ENCODE measurements at regions not wholly inside any gene's neighbourhood (a gene's known extent, or its start where the extent isn't known, plus 50 kb on each side); places are given as distances from the start of the nearest gene placed in this dataset.

DNA sequence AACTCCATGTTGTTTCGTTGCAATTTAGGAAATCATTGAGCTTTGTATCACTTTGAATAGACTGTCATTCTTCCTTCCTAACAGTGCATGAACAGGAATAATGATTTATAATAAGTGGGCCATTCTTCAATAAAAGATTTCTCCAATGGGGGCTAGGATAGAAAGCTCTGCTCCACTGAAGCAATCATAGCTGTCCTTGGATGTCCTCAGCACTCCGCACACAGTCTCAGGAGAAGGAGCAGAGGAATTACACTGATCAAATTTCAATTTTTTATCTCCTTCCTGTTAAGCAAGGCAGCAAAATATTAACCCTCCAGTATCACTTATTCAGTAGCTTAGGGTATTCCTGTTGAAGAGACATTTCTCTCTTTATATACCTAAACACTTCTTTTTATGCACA is 532.7 kb upstream of the ST8SIA4 start:
- ChIA-PET CTCF (ENCODE audit: low intra/inter-chr PET ratio) (no interaction called here), POLR2A (no interaction called here)
- H3K4me3 ChIP-seq, result no peak overlapping the region
- ATAC-seq (no peak), DNase-seq (ENCODE audit: extremely low read depth in 1 of 4, low spot score in 3 of 4) (no peak), FAIRE-seq (no peak)
- no peaks in the 10 kb centered on the region for H3K36me3 ChIP-seq (ENCODE audit: control insufficient read depth, insufficient read depth, low read length)
- BruUV-seq (replicated peaks), result no TSS peak
- no peaks in the 10 kb centered on the region for H4K20me1 ChIP-seq (replicated peaks; ENCODE audit: control insufficient read depth, insufficient read depth, low read length)
- TF ChIP-seq CBFB (CRISPR knock-in tag; IDR thresholded peaks at IDR 0.05) (no peak), ESRRA (IDR thresholded peaks at IDR 0.05; ENCODE audit: borderline replicate concordance, low read depth) (no peak)
- TF ChIP-seq, protein P1, sequence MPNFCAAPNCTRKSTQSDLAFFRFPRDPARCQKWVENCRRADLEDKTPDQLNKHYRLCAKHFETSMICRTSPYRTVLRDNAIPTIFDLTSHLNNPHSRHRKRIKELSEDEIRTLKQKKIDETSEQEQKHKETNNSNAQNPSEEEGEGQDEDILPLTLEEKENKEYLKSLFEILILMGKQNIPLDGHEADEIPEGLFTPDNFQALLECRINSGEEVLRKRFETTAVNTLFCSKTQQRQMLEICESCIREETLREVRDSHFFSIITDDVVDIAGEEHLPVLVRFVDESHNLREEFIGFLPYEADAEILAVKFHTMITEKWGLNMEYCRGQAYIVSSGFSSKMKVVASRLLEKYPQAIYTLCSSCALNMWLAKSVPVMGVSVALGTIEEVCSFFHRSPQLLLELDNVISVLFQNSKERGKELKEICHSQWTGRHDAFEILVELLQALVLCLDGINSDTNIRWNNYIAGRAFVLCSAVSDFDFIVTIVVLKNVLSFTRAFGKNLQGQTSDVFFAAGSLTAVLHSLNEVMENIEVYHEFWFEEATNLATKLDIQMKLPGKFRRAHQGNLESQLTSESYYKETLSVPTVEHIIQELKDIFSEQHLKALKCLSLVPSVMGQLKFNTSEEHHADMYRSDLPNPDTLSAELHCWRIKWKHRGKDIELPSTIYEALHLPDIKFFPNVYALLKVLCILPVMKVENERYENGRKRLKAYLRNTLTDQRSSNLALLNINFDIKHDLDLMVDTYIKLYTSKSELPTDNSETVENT (CRISPR knock-in tag; IDR thresholded peaks at IDR 0.05), result no peak
- in situ Hi-C loops (cut with MboI) (no loop called here), intact Hi-C loops (cut with micrococcal nuclease) (no loop called here)
- H3K79me2 ChIP-seq (ENCODE audit: control insufficient read depth, insufficient read depth, low read length), result no peaks in the 10 kb centered on the region
- no peak overlapping the region for H3K9ac ChIP-seq (ENCODE audit: insufficient read depth in 1 of 2, low read depth in 2 of 2, low read length in 2 of 2)
- no peak overlapping the region for H3K4me2 ChIP-seq (ENCODE audit: insufficient read depth, low read length)
- 6% methylated on average over 2 of the region's 2 CpGs for WGBS (ENCODE audit: insufficient coverage, low coverage, missing lambda C conversion rate)
- no peak overlapping the region for H3K27ac ChIP-seq (ENCODE audit: extremely low read depth, low read depth, low read length)
- no peaks in the 10 kb centered on the region for H3K4me1 ChIP-seq (replicated peaks in 1 of 2; ENCODE audit: control insufficient read depth in 2 of 2, insufficient read depth in 2 of 2, low read length in 2 of 2)
- no peaks in the 10 kb centered on the region for H3K9me3 ChIP-seq (replicated peaks; ENCODE audit: control insufficient read depth, insufficient read depth, low read depth, low read length)
- H3K9me1 ChIP-seq (ENCODE audit: control insufficient read depth, insufficient read depth, low read length), result no peaks in the 10 kb centered on the region
- H3K27me3 ChIP-seq (ENCODE audit: control insufficient read depth in 2 of 2, insufficient read depth in 2 of 2, low read length in 2 of 2), result no peaks in the 10 kb centered on the region
- no peak overlapping the region for H2AFZ ChIP-seq (ENCODE audit: low read depth, low read length)

DNA sequence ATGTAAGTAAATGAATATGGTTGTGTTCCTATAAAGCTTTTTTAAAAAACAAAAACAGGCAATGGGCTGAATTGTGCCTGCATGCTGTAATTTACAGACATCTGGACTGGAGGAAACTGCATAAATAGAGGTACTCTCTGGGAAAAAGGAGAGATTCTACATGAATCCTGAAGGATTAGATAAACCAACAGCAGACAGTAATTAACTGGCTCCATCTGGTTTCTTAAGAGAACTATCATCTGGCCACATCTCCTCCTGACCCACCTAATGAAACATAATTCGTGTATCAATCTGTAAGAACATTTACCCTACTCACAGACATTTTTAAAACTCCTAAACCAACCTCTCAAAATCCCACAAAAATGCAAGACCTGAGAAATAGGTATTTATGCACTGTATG is 528.1 kb upstream of the ST8SIA4 start:
- H3K9ac ChIP-seq (ENCODE audit: insufficient read depth in 1 of 2, low read depth in 2 of 2, low read length in 2 of 2), result no peak overlapping the region
- no peaks in the 10 kb centered on the region for H3K4me1 ChIP-seq (replicated peaks in 1 of 2; ENCODE audit: control insufficient read depth in 2 of 2, insufficient read depth in 2 of 2, low read length in 2 of 2)
- H4K20me1 ChIP-seq (replicated peaks; ENCODE audit: control insufficient read depth, insufficient read depth, low read length), result no peaks in the 10 kb centered on the region
- H3K9me3 ChIP-seq (replicated peaks; ENCODE audit: control insufficient read depth, insufficient read depth, low read depth, low read length), result no peaks in the 10 kb centered on the region
- no peaks in the 10 kb centered on the region for H3K9me1 ChIP-seq (ENCODE audit: control insufficient read depth, insufficient read depth, low read length)
- BruUV-seq (replicated peaks), result no TSS peak
- no peak for TF ChIP-seq FOXA1 (IDR thresholded peaks at IDR 0.05; ENCODE audit: borderline replicate concordance)
- TF ChIP-seq, protein P2, sequence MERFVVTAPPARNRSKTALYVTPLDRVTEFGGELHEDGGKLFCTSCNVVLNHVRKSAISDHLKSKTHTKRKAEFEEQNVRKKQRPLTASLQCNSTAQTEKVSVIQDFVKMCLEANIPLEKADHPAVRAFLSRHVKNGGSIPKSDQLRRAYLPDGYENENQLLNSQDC (CRISPR knock-in tag; IDR thresholded peaks at IDR 0.05), result no peak
- TF ChIP-seq, protein P3, sequence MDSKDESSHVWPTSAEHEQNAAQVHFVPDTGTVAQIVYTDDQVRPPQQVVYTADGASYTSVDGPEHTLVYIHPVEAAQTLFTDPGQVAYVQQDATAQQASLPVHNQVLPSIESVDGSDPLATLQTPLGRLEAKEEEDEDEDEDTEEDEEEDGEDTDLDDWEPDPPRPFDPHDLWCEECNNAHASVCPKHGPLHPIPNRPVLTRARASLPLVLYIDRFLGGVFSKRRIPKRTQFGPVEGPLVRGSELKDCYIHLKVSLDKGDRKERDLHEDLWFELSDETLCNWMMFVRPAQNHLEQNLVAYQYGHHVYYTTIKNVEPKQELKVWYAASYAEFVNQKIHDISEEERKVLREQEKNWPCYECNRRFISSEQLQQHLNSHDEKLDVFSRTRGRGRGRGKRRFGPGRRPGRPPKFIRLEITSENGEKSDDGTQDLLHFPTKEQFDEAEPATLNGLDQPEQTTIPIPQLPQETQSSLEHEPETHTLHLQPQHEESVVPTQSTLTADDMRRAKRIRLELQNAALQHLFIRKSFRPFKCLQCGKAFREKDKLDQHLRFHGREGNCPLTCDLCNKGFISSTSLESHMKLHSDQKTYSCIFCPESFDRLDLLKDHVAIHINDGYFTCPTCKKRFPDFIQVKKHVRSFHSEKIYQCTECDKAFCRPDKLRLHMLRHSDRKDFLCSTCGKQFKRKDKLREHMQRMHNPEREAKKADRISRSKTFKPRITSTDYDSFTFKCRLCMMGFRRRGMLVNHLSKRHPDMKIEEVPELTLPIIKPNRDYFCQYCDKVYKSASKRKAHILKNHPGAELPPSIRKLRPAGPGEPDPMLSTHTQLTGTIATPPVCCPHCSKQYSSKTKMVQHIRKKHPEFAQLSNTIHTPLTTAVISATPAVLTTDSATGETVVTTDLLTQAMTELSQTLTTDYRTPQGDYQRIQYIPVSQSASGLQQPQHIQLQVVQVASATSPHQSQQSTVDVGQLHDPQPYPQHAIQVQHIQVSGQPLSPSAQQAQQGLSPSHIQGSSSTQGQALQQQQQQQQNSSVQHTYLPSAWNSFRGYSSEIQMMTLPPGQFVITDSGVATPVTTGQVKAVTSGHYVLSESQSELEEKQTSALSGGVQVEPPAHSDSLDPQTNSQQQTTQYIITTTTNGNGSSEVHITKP (IDR thresholded peaks at IDR 0.05; ENCODE audit: partially characterized antibody), result no peak
- no peak for TF ChIP-seq PTBP1 (IDR thresholded peaks at IDR 0.05; ENCODE audit: low read depth, low read length)
- no peak for TF ChIP-seq ZNF133 (CRISPR knock-in tag; IDR thresholded peaks at IDR 0.05)
- no peak for TF ChIP-seq TRIM24 (IDR thresholded peaks at IDR 0.05)
- DNase-seq (ENCODE audit: extremely low read depth in 1 of 4, low spot score in 3 of 4), result no peak
- intact Hi-C loops (cut with micrococcal nuclease), result no loop called here
- H3K79me2 ChIP-seq (ENCODE audit: control insufficient read depth, insufficient read depth, low read length), result no peaks in the 10 kb centered on the region
- H3K27me3 ChIP-seq (ENCODE audit: control insufficient read depth in 2 of 2, insufficient read depth in 2 of 2, low read length in 2 of 2), result no peaks in the 10 kb centered on the region
- no peak for ATAC-seq
- H3K36me3 ChIP-seq (ENCODE audit: control insufficient read depth, insufficient read depth, low read length), result no peaks in the 10 kb centered on the region
- in situ Hi-C loops (cut with MboI), result no loop called here
- CTCF ChIA-PET (ENCODE audit: low intra/inter-chr PET ratio), result no interaction called here
- POLR2A ChIA-PET, result no interaction called here
- no peak overlapping the region for H2AFZ ChIP-seq (ENCODE audit: low read depth, low read length)
- 8% methylated on average over 1 of the region's 1 CpG for WGBS (ENCODE audit: insufficient coverage, low coverage, missing lambda C conversion rate)
- H3K4me3 ChIP-seq, result no peak overlapping the region
- H3K27ac ChIP-seq (ENCODE audit: extremely low read depth, low read depth, low read length), result no peak overlapping the region
- no peak for FAIRE-seq
- no peak overlapping the region for H3K4me2 ChIP-seq (ENCODE audit: insufficient read depth, low read length)

Measured in K562 (cell line).